Posterior cingulate gyrus (tissue), 11 donors: ENCODE measurements at regions not wholly inside any gene's neighbourhood (a gene's known extent, or its start where the extent isn't known, plus 50 kb on each side); places are given as distances from the start of the nearest gene placed in this dataset.

ENCODE experiments used
- DNase-seq, 10 donors: peaks; one replicate each; pipeline versions ENCODE4 v3.0.0 to v3.0.0-alpha.2; 2020 to 2021; ENCODE audit warnings: mixed read lengths in 3 of 10
- intact Hi-C: fragments of 100-400 bp; cut with DNase I; formaldehyde crosslinking; loops from one replicate; pipeline ENCODE4 v1.15.1; 2023

DNA sequence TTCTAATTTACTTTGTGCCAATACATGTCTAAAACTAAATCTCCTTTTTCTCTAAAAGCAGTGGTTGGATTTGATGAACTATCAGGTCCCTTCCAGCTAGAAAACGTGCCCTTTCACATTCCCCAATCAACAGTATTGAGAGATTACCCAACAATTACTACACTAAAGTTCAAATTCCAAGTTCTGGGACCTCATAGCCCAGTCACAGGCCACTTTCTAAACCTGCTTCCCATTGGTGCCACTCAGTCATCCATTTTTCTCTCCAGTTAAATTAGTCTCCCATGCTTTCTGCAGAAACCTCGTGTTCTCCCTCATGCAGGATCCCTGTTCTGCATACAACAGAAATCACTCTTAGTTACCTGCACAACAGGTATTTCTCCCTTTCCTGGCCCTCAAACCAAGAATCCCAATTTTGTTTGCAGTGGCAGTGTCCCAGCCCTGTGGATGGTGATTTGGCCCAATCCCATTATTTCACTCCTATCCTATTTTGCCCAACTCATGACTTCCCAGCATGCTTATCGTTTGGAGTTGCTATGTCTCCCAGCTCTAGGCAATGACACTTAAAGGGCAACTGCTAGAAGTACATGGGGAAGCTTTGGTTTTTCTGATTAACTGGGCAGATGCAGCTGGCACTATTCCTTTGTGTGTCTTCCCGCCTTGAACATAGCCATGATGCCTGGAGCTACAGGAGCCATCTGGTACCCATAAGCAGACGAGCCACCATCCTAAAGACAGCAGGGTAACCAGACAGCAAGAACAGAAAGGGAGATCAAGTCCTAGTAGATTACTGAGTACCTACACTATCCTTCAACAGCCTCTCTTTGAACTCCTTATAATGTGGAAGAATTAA is 224.2 kb downstream of the MINAR1 start:
- DNase-seq = no peak
- intact Hi-C loops = no loop called here

- intact Hi-C loops = no loop called here
- DNase-seq = no peak
Measured at GRCh38 chr15:79657722-79658121, 225.6 kb downstream of the MINAR1 start.

DNA sequence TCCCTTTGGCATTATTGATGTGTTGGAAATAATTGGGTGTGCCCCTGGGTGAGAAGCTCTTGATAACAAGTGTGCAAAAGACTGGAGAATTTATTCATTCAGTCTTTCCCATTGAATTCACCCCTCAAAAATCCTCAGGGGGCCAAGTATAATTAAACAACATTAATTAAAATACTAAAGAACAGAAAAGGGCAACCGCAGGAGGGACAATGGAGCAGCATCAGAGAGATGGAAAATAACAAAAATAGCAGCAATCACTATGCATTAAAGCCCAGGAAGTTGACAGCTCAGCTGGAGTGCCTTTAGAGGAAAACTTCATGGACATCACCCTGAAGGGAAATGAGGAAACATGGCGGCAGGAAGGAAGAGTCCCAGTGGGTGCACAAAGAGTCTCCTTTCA is 227.6 kb downstream of the MINAR1 start:
- intact Hi-C loops = no loop called here
- no peak for DNase-seq

DNA sequence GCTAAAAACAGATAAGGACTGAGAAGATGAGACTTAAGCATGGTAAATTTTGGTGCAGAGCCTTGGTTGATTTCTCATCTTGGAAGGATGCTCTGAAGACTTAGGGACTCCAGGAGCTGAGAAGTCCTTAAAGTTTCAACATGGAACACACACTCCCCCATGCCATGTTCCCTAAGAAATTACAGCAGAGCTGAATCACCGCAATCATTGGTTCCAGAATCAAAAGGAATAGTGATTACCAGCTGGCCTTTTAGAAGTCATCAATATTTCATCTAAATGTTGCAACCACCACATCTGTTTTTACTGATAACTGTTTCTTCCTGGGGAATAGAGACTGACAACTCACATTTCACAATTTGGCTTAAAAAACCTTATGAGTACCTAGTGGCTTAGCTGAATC is 229.3 kb downstream of the MINAR1 start:
- DNase-seq = no peak
- intact Hi-C loops = no loop called here

GRCh38 chr15:79673416-79674123 is 223.2 kb downstream of the MTHFS start:
- intact Hi-C loops = no loop called here
- no peak for DNase-seq

GRCh38 chr15:79674124-79674465 is 222.7 kb downstream of the MTHFS start:
- intact Hi-C loops = no loop called here

DNA sequence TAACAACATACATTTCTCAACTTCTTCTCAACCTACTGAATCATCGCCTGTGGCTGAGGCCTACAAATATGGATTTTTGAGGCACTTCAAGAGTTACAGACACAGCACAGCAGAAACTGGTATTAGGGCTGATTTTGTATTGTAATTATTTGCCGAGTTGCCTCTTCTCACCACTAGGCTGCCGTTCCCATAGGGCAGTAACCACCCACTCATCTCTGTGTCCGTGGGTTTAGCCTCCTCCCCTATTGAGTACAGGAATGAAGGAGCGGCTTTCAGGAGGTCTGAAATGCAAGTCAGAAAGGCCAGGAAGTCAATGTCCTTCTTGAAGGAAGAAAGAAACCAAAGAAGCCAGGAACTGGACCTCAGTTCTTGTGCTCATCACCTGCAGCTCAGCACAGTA is 220.8 kb downstream of the MTHFS start:
- intact Hi-C loops = no loop called here
- no peak for DNase-seq

More at GRCh38 chr15:79674124-79674465, 222.7 kb downstream of the MTHFS start:
- no peak for DNase-seq

DNA sequence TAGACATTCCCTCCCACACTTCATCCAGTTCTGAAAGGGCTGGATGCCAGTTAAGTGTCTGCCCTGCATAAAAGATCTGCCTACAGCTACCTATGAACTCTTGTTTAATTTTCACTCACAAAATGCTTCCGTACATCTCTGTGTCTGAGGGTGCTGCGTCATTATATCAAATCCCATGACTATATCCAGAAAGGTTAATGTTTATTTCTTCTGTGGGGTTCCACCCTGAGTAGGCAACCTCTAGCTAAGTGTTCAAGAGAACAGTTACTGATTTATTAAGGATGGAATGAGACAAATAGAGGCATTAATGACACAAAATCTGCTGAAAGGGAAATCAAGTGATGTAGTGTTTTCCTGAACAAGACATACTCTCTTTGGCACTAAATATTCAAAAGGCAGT is 220.2 kb downstream of the MTHFS start:
- DNase-seq = no peak
- intact Hi-C loops = no loop called here

- DNase-seq = no peak
- intact Hi-C loops = no loop called here
Measured at GRCh38 chr15:79677241-79677640, 219.6 kb downstream of the MTHFS start.

DNA sequence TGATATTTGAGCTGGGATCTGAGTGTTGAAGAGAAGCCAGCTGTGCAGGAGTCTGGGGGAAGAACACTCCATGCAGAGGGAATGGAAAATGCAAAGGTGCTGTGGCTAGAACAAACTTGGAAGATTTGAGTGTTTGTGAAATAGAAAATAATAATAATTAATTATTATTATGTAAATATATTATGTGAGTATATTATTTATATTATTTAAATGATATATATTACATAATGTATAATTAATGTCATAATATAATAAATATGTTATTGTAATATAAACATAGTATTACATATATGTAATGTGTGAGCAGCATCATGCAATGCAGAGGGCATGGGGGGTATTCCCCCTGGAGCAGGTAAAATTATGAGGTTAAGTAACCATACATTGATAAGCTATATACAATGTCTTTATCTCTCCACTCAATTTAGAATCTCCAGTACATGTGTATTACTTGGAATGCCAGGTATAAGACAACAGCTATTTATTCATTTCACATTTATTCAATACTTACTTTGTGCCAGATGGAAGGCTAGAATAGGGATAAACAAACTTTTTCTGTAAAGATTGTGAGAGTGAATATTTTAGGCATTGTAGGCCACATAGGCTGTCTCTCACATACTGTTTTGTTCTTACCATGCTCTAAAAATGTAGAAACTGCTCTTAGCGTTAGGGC is 218.6 kb downstream of the MTHFS start:
- intact Hi-C loops = no loop called here
- no peak for DNase-seq

GRCh38 chr15:79680720-79681119 is 216.1 kb downstream of the MTHFS start:
- intact Hi-C loops = no loop called here
- DNase-seq = no peak

DNA sequence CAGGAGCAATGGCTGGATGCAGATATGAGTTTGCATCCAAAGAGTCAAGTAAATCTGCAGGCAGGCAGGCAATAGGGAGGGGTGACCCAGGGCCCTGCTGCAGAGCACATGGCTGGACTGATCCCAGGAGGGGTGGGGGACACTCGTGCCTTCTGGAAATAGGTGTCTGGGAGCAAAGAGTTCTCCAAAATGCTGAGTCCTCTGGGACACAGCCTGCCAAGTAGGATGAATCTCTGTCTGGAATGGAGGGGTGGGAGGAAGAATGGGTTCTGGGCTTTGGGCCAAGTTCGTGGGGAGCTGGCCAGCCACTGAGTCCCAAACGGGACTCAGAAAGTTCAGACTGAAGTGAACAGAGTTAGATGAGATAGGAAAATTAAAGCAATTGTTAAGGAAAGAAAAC is 214.5 kb downstream of the MTHFS start:
- intact Hi-C loops = no loop called here

DNA sequence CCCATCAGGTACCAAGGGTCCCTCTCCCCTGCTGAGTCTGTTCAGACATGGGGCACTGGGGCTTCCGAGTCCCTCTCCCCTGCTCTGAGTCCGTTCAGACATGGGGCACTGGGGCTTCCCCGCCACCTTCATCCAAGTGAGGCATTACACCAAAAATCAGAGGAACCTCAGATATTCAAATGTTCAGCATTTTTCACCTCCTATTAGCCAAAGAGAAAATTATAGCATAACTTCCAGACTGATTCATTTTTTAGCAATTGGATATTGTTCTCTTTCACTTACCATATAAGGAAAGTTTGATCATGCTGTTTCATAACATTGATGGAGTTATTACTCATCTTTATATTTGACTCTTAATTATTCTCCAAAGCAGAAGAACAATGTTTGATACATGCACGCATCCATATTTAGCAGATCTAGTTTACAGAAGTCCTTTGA is 213.9 kb downstream of the MTHFS start:
- intact Hi-C loops = no loop called here
- DNase-seq = peak in 1 of 10 donors; percentile 74

More for the DNA sequence above, 214.5 kb downstream of the MTHFS start:
- DNase-seq = peak in 5 of 10 donors; percentile 18 to 72 (median 30)

- intact Hi-C loops = no loop called here
- no peak for DNase-seq
Measured at GRCh38 chr15:79689030-79689429, 207.8 kb downstream of the MTHFS start.

DNA sequence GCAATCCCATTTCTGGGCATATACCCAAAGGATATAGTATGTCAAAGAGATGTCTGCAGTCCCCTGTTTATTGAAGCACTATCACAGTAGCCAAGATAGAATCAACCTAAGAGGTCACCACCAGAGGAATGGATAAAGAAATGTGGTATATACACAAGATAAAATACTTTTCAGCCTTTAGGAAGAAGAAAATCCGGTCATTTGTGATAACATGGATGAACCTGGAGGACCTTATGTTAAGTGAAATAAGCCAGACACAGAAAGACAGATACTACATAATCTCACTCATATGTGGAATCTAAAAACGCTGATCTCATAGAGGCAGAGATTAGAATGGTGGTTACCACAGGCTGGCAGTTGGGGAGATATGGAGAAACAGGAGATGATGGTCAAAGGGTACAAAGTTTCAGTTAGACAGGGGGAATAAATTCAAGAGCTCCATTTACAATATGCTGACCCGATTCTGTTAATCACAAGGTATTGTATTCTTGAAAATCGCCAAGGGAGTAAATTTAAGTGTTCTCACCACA is 195.8 kb downstream of the MTHFS start:
- DNase-seq = no peak
- intact Hi-C loops = no loop called here

GRCh38 chr15:79702621-79703020 is 194.2 kb downstream of the MTHFS start:
- no peak for DNase-seq
- intact Hi-C loops = no loop called here

DNA sequence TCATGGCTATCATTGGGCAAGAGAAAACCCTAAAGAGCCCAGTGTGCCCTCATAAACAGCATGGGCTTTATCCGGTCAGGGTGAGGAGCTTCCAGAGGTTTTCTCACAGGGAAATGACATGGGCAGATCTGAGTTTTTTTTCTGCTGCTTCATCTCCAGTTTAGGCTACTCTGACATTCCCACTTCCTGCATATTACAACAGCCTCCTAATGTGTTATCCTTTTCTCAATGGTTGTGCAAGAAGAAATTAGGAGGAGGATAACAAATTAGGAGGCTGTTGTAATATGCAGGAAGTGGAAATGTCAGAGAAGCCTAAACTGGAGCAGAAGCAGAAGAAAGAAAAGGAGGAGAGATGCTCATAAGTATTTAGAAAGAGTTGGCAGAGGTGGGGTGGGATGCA is 175.6 kb downstream of the MTHFS start:
- intact Hi-C loops = no loop called here
- DNase-seq = no peak

DNA sequence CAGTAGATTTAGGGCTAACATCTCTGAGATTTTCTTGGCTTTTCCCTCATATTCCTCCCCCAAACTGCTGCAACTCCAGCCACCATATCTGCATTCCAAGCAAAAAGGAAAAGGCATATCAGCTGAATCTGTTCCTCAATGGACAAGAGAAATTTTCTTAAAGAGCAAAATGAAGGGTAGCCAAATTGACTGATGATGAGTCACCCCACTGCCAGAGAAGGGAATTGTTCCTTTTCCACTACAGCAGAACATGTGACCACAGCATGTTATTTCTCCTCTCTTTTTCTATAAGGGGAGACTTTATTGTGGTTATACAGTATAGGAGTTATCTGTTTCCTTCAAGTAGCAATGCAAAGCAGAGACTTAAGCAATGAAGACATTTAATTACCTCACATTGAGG is 172.5 kb downstream of the MTHFS start:
- no peak for DNase-seq
- intact Hi-C loops = no loop called here

DNA sequence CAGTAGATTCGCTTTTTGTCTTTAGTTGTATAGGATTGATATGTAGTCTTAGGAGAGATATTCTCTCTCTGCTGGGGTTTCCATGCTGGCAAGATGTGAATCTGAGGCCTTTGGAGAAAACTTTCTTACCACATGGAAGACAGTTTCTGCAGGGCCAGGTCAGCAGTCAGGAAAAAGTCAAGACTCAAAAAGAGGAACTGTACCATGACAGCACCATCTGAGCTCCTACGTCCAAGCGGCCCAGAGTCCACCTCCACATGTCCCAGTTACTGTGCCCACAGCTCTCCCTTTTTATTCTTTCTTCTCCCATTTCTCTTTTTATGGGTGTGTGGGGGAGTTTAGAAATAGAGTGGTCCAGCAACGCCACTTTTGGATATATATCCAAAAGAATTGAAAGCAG is 172.0 kb downstream of the MTHFS start:
- intact Hi-C loops = no loop called here
- DNase-seq = no peak

- intact Hi-C loops = no loop called here
- DNase-seq = peak in 1 of 10 donors; percentile 53
Measured at GRCh38 chr15:79728867-79729266, 167.9 kb downstream of the MTHFS start.

- no peak for DNase-seq
- intact Hi-C loops = no loop called here
Measured at GRCh38 chr15:79736435-79737000, 160.3 kb downstream of the MTHFS start.
